ENCODE measurements at regions not wholly inside any gene's neighbourhood (a gene's known extent, or its start where the extent isn't known, plus 50 kb on each side); places are given as distances from the start of the nearest gene placed in this dataset.

GRCh38 chr5:118486647-118487225 is 501.6 kb downstream of the DTWD2 start (continued):
- TF ChIP-seq, protein P1, sequence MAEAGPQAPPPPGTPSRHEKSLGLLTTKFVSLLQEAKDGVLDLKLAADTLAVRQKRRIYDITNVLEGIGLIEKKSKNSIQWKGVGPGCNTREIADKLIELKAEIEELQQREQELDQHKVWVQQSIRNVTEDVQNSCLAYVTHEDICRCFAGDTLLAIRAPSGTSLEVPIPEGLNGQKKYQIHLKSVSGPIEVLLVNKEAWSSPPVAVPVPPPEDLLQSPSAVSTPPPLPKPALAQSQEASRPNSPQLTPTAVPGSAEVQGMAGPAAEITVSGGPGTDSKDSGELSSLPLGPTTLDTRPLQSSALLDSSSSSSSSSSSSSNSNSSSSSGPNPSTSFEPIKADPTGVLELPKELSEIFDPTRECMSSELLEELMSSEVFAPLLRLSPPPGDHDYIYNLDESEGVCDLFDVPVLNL (IDR thresholded peaks at IDR 0.05; ENCODE audit: low read depth, low read length) = no peak
- no peak for TF ChIP-seq ZNF24 (IDR thresholded peaks at IDR 0.05)
- TF ChIP-seq NR2C1 (IDR thresholded peaks at IDR 0.05) = no peak
- TF ChIP-seq IKZF1 (conservative IDR thresholded peaks at IDR 0.05) = no peak

DNA sequence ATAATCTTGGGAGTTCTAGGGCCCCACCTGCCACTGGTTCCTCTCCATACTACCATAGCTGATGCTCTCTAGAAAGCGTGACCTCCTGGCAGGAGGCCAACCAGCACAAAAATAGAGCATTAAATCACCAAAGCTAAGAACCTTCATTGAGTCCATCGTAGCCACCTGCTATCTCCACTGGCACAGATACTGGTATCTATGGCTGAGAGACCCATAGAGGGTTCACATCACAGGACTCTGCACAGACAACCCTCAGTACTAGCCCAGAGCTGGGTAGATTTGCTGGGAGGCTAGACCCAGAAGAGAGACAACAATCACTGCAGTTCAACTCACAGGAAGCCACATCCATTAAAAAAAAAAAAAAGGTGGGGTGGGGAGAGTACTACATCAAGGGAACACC is 509.1 kb downstream of the DTWD2 start:
- SMC1A ChIA-PET (ENCODE audit: uncharacterized antibody, unreplicated experiment) = interaction anchor here (1.2 kb wide), 1 partner anchor 9 kb away, joined by 3 read pairs; no protein-coding TSS in a partner anchor
- Histone ChIP-seq H3K4me1 (ENCODE audit: control insufficient read depth, insufficient read depth, low read length) (no peaks in the 10 kb centered on the region), H3K4me2 (ENCODE audit: control insufficient read depth, insufficient read depth) (no peak overlapping the region), H3K27ac (ENCODE audit: control insufficient read depth, insufficient read depth) (no peak overlapping the region), H3K27me3 (replicated peaks in 1 of 2; ENCODE audit: control insufficient read depth in 2 of 2, insufficient read depth in 2 of 2, low read length in 1 of 2) (no peaks in the 10 kb centered on the region), H3K4me3 (no peak overlapping the region), H4K20me1 (ENCODE audit: control insufficient read depth, insufficient read depth) (no peaks in the 10 kb centered on the region), H2AFZ (ENCODE audit: control insufficient read depth, low read depth, low read length) (no peak overlapping the region), H3K9ac (ENCODE audit: control insufficient read depth, insufficient read depth, low read length) (no peak overlapping the region), H3K9me3 (replicated peaks; ENCODE audit: control insufficient read depth, insufficient read depth, low read length) (no peaks in the 10 kb centered on the region), H3K79me2 (ENCODE audit: control insufficient read depth, insufficient read depth, low read length) (no peaks in the 10 kb centered on the region), H3K36me3 (ENCODE audit: control insufficient read depth in 2 of 2, insufficient read depth in 2 of 2, low read length in 1 of 2) (no peaks in the 10 kb centered on the region)
- ATAC-seq = no peak
- FAIRE-seq = no peak
- in situ Hi-C loops (cut with MboI) = no loop called here
- POLR2A ChIA-PET = no interaction called here
- DNase-seq (ENCODE audit: low read depth, low spot score) = no peak
- no peak for TF ChIP-seq POLR2A (IDR thresholded peaks at IDR 0.05; ENCODE audit: low read depth, low read length)
- no peak for TF ChIP-seq EZH2 (IDR thresholded peaks at IDR 0.05; ENCODE audit: borderline replicate concordance, control insufficient read depth, low read depth, low read length)
- TF ChIP-seq EGR1 (IDR thresholded peaks at IDR 0.05; ENCODE audit: borderline replicate concordance in 1 of 2, low read depth in 2 of 2, low read length in 2 of 2) = no peak
- RAD21 ChIA-PET (ENCODE audit: unreplicated experiment) = no interaction called here
- BruUV-seq (replicated peaks) = no TSS peak
- intact Hi-C loops (cut with micrococcal nuclease; ENCODE audit: unreplicated experiment) = no loop called here
- CTCF ChIA-PET = no interaction called here
- WGBS (ENCODE audit: insufficient coverage, insufficient replicate concordance, low lambda C conversion rate, missing lambda C conversion rate) = 37% methylated on average over 2 of the region's 2 CpGs

Data from GM12878 (cell line).